HG03565 (cell line): ENCODE measurements at regions not wholly inside any gene's neighbourhood (a gene's known extent, or its start where the extent isn't known, plus 50 kb on each side); places are given as distances from the start of the nearest gene placed in this dataset.

Source experiments
- ATAC-seq: cut with Tn5 transposase; IDR thresholded peaks from one replicate; pipeline ENCODE4 v1.9.1; 2021; ENCODE audit warnings: mild to moderate bottlenecking, moderate library complexity; ENCODE audit not compliant: unreplicated experiment

GRCh38 chr1:234745844-234746797 lies 136.1 kb upstream of the IRF2BP2 start:
- ATAC-seq: no peak

- ATAC-seq: no peak
These were observed 135.3 kb upstream of the IRF2BP2 start for GRCh38 chr1:234745276-234745675.

GRCh38 chr1:234743791-234744611 lies 134.0 kb upstream of the IRF2BP2 start:
- no peak for ATAC-seq

- no peak for ATAC-seq
These were observed 132.6 kb upstream of the IRF2BP2 start for GRCh38 chr1:234742622-234743021.

GRCh38 chr1:234737967-234738314 lies 128.0 kb upstream of the IRF2BP2 start:
- no peak for ATAC-seq

GRCh38 chr1:234735916-234736315 lies 125.9 kb upstream of the IRF2BP2 start:
- ATAC-seq: no peak

- no peak for ATAC-seq
These were observed 125.5 kb upstream of the IRF2BP2 start for GRCh38 chr1:234735476-234735875.

- ATAC-seq: no peak
These were observed 124.9 kb upstream of the IRF2BP2 start for GRCh38 chr1:234734869-234735268.

- ATAC-seq: no peak
These were observed 124.4 kb upstream of the IRF2BP2 start for GRCh38 chr1:234734412-234734835.

GRCh38 chr1:234733427-234733826 lies 123.4 kb upstream of the IRF2BP2 start:
- no peak for ATAC-seq

GRCh38 chr1:234732671-234733390 lies 122.9 kb upstream of the IRF2BP2 start:
- ATAC-seq: no peak

GRCh38 chr1:234732260-234732659 lies 122.3 kb upstream of the IRF2BP2 start:
- no peak for ATAC-seq

GRCh38 chr1:234731569-234732085 lies 121.6 kb upstream of the IRF2BP2 start:
- ATAC-seq: peak; percentile 10

- peak; percentile 61 for ATAC-seq
These were observed 121.0 kb upstream of the IRF2BP2 start for GRCh38 chr1:234730770-234731568.

GRCh38 chr1:234730475-234730769 lies 120.4 kb upstream of the IRF2BP2 start:
- ATAC-seq: no peak

GRCh38 chr1:234729561-234730474 lies 119.8 kb upstream of the IRF2BP2 start:
- ATAC-seq: no peak

GRCh38 chr1:234728740-234729139 lies 118.8 kb upstream of the IRF2BP2 start:
- ATAC-seq: no peak

GRCh38 chr1:234727018-234727940 lies 117.3 kb upstream of the IRF2BP2 start:
- no peak for ATAC-seq
